ENCODE measurements at regions not wholly inside any gene's neighbourhood (a gene's known extent, or its start where the extent isn't known, plus 50 kb on each side); places are given as distances from the start of the nearest gene placed in this dataset.

DNA sequence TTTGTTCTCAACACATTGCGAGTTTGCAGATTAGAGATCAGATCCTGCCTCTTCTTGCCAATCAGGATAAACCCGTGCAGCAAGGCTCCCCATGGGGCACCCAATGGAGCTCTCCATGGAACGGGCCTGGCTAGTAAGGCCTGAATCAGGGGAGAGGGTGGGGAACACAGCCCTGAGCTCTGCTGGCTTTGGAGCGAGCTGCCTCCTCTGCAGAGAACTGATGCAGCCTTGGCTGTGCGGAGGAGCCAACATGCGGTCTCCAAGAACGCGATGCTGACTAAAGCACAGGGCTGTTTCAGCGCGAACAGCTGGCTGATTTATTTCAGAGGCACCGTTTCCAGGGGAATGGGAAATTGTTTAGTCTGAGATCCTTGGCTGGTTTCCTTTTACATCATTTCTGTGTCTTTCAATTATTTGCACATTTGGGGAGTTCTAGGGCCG is 139.7 kb downstream of the TSEN15 start:
- no peak overlapping the region for H3K27ac ChIP-seq (ENCODE audit: low read depth, low read length)

More for the DNA sequence above, 139.7 kb downstream of the TSEN15 start:
- Histone ChIP-seq H3K4me2 (ENCODE audit: insufficient read depth in 1 of 2, low read depth in 2 of 2, low read length in 2 of 2) (no peak overlapping the region), H3K4me1 (replicated peaks in 1 of 4; ENCODE audit: control insufficient read depth in 3 of 4, insufficient read depth in 4 of 4, low read length in 3 of 4) (no peaks in the 10 kb centered on the region), H2BK12ac (ENCODE audit: low read depth, low read length) (no peak overlapping the region), H2BK120ac (replicated peaks; ENCODE audit: low read depth, low read length) (no peak overlapping the region), H3K4me3 (ENCODE audit: extremely low read depth in 1 of 4, insufficient read depth in 2 of 4, low read depth in 3 of 4, low read length in 4 of 4) (no peak overlapping the region), H4K20me1 (replicated peaks in 1 of 2; ENCODE audit: control insufficient read depth in 1 of 2, insufficient read depth in 2 of 2, low read length in 2 of 2) (no peaks in the 10 kb centered on the region), H3K23ac (ENCODE audit: insufficient read length) (no peak overlapping the region), H3K9me3 (ENCODE audit: insufficient read depth in 2 of 2, low read depth in 1 of 2, low read length in 1 of 2) (no peaks in the 10 kb centered on the region), H3K27me3 (replicated peaks in 1 of 4; ENCODE audit: control insufficient read depth in 3 of 4, extremely low read depth in 1 of 4, insufficient read depth in 3 of 4, low read length in 3 of 4) (no peaks in the 10 kb centered on the region), H4K91ac (replicated peaks; ENCODE audit: insufficient read length, low read length) (no peak overlapping the region), H3K18ac (ENCODE audit: extremely low read depth, low read length) (0 out of 2 replicates have a peak overlapping the region, but pooled peaks have one; percentile 42), H3K56ac (replicated peaks; ENCODE audit: insufficient read length, low read depth, low read length) (no peak overlapping the region), H3K36me3 (ENCODE audit: control insufficient read depth in 2 of 4, insufficient read depth in 4 of 4, low read length in 3 of 4) (no peaks in the 10 kb centered on the region), H2BK20ac (ENCODE audit: low read length) (no peak overlapping the region), H3K79me1 (ENCODE audit: low read depth, low read length) (no peaks in the 10 kb centered on the region), H4K5ac (ENCODE audit: insufficient read length, low read depth, low read length) (no peak overlapping the region), H2BK15ac (ENCODE audit: low read length) (no peak overlapping the region), H4K8ac (ENCODE audit: extremely low read depth, insufficient read depth, low read length) (no peak overlapping the region), H2AFZ (ENCODE audit: low read length) (0 out of 2 replicates have a peak overlapping the region, but pooled peaks have one; percentile 19), H2AK5ac (ENCODE audit: low read depth, low read length) (no peak overlapping the region), H3K9ac (replicated peaks in 1 of 4; ENCODE audit: extremely low read depth in 1 of 4, low read depth in 3 of 4, low read length in 3 of 4) (no peak overlapping the region), H3K79me2 (ENCODE audit: control insufficient read depth in 1 of 2, insufficient read depth in 2 of 2, low read length in 2 of 2) (no peaks in the 10 kb centered on the region), H2BK5ac (ENCODE audit: low read depth, low read length) (no peak overlapping the region), H3K4ac (replicated peaks; ENCODE audit: insufficient read length, low read depth, low read length) (no peak overlapping the region), H3K14ac (ENCODE audit: insufficient read length) (no peak overlapping the region), H3K23me2 (ENCODE audit: low read depth, low read length) (no peaks in the 10 kb centered on the region; the same call in 1 of the 2 replicates)
- ChIA-PET POLR2A (ENCODE audit: partially characterized antibody) (no interaction called here), CTCF (ENCODE audit: partially characterized antibody) (interaction anchor here (0.6 to 1.6 kb wide), 3 partner anchors 9 to 974 kb away, joined by 3 to 5 read pairs (median 3); no protein-coding TSS in a partner anchor)
- TF ChIP-seq SUZ12 (IDR thresholded peaks at IDR 0.05; ENCODE audit: low read length), result no peak
- no peak for TF ChIP-seq JUN (IDR thresholded peaks at IDR 0.05; ENCODE audit: low read depth, low read length)
- no peak for TF ChIP-seq CTBP2 (IDR thresholded peaks at IDR 0.05; ENCODE audit: borderline replicate concordance, insufficient read depth, insufficient read length, low read length)
- TF ChIP-seq YY1 (IDR thresholded peaks at IDR 0.05; ENCODE audit: low read depth, low read length), result no peak
- TF ChIP-seq TEAD4 (IDR thresholded peaks at IDR 0.05; ENCODE audit: low read depth, low read length), result no peak
- 91% methylated on average over 12 of the region's 12 CpGs; no CpG with 5 or more reads in 1 of the 2 experiments for WGBS, 2 experiments (ENCODE audit: extremely low coverage in 1 of 2, insufficient coverage in 1 of 2, insufficient read length in 1 of 2, insufficient replicate concordance in 2 of 2, low coverage in 1 of 2, low lambda C conversion rate in 2 of 2, missing lambda C conversion rate in 1 of 2)
- DNase-seq (ENCODE audit: low read depth in 1 of 2, low spot score in 2 of 2) (no peak), FAIRE-seq (no peak)
